ENCODE measurements at regions not wholly inside any gene's neighbourhood (a gene's known extent, or its start where the extent isn't known, plus 50 kb on each side); places are given as distances from the start of the nearest gene placed in this dataset.
A peak's percentile ranks its signal among the peaks of the same experiment; 100 is the strongest.

DNA sequence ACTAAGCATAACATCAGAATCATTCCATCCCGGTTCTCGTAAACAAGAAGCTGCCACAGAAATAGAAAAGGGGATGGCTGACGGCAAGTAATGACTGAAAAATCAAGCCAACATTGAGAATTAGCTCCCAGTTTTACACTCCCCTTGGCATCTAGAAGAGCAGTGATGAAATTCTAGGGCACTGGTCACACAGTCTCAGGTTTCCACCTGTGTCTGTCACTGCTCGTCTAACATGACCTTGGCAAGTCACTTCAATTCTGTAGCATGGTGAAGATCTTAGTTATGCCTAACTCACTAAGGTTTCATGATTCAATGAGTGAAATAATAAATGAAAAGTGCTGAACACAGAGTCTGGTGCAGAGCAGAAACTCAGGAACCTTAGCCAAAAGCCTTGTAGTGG, 272.3 kb upstream of the ARRDC4 start:
- DNase-seq: no peak

DNA sequence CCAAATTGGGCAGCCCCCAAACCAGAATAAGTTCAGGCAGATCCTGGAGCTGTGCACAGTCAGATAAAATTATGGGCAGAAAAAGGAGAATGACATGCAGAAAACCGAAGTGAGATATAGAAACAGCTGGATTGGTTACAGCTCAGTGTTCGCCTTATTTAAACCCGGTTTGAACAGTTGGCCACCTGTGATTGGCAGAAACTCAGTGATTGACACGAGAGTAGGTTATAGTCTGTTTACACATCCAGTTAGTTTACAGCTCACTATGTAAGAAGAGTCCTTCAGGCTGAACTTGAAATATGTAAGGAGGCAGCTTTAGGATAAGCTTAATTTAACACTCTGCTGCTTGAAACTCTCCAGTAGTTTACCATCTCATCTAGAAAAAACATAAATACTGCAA, 271.6 kb upstream of the ARRDC4 start:
- DNase-seq: no peak

- DNase-seq: no peak
Observed at GRCh38 chr15:97691078-97691477, 269.4 kb upstream of the ARRDC4 start.

- DNase-seq: peak in 1 of 51 donors; percentile 38
Observed at GRCh38 chr15:97691799-97692198, 268.7 kb upstream of the ARRDC4 start.

- peak in 9 of 51 donors; percentile 4 to 45 (median 15) for DNase-seq
Observed at GRCh38 chr15:97692301-97693015, 268.0 kb upstream of the ARRDC4 start.

DNA sequence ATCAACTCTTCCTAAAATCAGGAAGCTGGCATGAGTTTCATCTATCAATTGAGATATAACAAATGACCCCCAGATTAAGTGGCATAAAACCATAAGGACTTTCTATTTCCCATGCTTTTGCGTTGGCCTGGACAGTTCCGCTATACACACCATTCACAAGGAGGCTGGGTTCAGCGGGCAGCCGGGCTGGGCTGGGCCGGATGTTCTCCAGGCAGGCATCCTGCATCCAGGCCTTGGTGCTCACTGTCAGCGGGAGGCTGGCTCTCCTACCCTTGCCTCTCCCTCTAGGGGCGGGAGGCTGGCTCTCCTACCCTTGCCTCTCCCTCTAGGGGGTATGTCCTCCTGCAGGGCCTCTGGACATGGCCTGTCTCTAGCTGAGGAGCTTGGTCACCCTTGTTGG, 266.0 kb upstream of the ARRDC4 start:
- no peak for DNase-seq

GRCh38 chr15:97703400-97703799, 257.1 kb upstream of the ARRDC4 start:
- no peak for DNase-seq

- no peak for DNase-seq
Observed at GRCh38 chr15:97706059-97706458, 254.4 kb upstream of the ARRDC4 start.

DNA sequence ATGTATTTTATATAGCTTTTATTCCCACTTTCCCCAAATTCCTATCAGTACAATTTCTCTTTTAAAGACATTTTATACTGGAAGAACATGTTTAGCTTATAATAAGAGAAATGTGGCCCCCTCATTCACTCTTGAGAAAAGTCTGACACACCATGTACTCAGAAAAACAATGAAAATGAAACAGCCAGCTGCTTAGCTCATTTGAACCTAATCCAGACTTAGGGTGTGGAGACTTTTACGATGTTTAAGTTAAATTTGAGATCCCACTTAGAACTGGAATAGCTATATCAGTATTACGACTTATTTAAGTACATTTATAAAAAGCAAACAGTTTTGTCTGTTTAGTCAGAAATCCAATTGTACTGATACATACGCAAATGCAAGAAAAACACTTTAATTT, 252.3 kb upstream of the ARRDC4 start:
- no peak for DNase-seq

- no peak for DNase-seq
Observed at GRCh38 chr15:97712530-97712929, 248.0 kb upstream of the ARRDC4 start.

- no peak for DNase-seq
Observed at GRCh38 chr15:97717806-97718205, 242.7 kb upstream of the ARRDC4 start.

- DNase-seq: no peak
Observed at GRCh38 chr15:97718509-97718908, 242.0 kb upstream of the ARRDC4 start.

DNA sequence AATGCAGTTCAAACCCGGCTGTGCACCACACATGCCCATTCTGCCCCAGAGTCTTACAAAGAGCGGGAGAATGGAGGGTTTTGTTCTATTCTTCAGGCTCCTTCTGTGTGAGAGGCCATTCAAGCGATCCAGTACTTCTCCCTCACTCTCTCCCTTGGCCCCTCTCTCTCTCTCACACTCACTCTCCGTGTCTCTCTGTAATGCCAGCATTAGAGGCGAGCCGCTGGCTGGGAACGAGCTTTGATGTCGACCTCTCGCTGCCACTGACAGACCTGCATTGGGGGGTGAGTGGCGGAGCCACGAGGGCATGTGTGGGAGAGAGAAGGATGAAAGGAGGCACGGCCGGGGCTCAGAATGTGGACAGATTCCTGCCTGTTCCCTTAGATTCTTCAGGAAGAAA, 231.7 kb upstream of the ARRDC4 start:
- peak in 20 of 51 donors; percentile 4 to 43 (median 15) for DNase-seq

- no peak for DNase-seq
Observed at GRCh38 chr15:97729270-97729669, 231.2 kb upstream of the ARRDC4 start.

- DNase-seq: no peak
Observed at GRCh38 chr15:97730315-97730714, 230.2 kb upstream of the ARRDC4 start.

DNA sequence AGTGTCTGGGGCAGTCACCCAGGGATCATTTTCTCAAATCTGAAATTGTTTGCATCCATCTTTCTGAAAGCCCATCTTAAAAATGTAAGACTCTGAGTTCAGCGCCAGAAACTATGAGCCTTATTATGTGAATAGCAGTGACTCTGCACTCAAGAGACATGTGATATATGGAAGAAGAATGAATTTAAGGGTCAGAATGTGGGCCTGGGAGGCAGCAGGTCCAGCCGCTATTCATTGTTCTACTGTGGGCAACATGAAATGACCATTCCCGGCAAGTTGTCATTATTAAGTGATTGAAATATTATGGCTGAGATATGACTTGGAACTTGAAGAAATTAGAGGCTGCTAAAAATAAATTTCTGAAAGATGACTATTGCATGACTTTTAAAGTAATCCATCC, 228.6 kb upstream of the ARRDC4 start:
- DNase-seq: no peak

DNA sequence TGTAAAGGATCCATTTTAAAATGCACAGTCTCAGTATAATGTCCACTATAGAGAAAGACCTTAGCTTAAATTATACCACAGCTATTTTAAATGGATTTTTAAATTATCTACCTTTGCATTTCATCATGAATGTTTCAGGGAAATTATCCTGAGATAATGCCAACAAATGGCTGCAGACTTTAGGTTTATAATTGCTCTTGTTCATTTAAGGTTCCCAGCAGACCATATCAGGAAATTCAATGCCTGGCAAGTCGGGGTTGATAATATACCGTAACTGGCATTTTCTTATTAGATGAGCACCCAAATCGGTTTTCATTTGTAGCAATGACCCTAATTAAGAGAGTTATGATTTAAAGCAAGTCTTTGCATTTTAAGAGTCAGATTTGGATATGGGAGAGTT, 227.1 kb upstream of the ARRDC4 start:
- DNase-seq: no peak

DNA sequence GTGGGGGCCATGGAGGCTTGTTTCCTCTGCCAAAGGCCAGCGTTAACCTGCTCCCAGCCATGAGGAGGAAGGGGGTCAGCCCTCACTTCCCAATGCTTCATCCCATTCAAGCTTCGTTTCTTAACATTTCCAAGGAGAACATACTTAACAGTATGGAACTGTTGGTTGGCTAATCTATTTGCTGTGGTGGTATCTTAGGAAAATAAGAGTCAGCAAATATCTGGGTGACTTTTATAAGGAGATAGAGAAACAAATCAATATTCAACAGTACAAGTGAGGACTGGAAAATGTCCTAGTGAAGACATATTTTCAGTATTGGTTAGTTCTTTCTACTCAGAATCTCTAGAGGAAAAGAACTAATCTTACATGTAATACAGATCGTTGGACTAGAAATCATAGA, 223.8 kb upstream of the ARRDC4 start:
- DNase-seq: no peak

- DNase-seq: no peak
Observed at GRCh38 chr15:97745481-97746071, 214.9 kb upstream of the ARRDC4 start.

DNA sequence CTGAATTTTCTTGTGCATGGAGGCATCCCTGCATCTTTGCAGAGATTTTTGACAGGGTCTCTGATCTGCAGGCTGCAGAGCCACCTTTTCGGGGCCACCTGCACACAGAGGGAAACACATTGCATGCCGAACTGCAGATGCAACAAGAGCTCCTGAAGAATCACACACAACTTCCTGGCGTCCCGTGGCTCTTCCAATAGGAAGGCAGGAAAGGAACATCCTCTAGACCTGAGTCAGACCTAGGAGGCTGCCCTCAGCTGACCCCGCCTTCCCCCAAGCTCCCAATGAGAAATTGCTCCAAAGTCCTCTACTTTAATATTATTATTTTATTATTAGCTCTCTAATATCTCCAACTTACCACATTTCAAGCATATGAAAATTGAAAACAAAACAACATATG, 213.2 kb upstream of the ARRDC4 start:
- no peak for DNase-seq

GRCh38 chr15:97748576-97748975, 211.9 kb upstream of the ARRDC4 start:
- DNase-seq: no peak

GRCh38 chr15:97750060-97750459, 210.4 kb upstream of the ARRDC4 start:
- DNase-seq: no peak

GRCh38 chr15:97755726-97756125, 204.8 kb upstream of the ARRDC4 start:
- DNase-seq: no peak

DNA sequence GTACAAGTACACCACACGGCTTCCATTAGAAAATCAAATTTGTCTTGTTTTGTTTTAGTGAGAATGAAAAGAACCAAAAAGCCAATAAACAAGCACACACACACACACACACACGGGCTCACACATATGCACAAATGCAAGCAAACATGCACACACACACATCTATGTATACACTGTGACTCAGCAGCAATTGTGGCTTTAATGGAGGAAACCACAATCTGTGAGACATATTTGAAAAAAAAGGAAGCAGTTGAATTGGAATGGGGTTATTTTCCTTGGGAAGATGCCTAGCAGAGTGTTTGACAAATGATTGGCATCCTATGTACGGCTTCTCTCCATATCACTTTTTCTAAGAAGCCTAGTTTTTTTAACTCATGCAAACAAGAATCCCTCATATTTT, 201.1 kb upstream of the ARRDC4 start:
- DNase-seq: no peak
